ENCODE measurements at regions not wholly inside any gene's neighbourhood (a gene's known extent, or its start where the extent isn't known, plus 50 kb on each side); places are given as distances from the start of the nearest gene placed in this dataset.

GRCh38 chr9:13410566-13411031 is 131.1 kb upstream of the MPDZ start:
- Histone ChIP-seq H3K27me3 (ENCODE audit: control insufficient read depth in 1 of 2, insufficient read depth in 2 of 2, low read length in 2 of 2) (no peaks in the 10 kb centered on the region), H3K9me3 (ENCODE audit: control insufficient read depth in 1 of 2, low read length in 2 of 2) (no peaks in the 10 kb centered on the region), H3K36me3 (ENCODE audit: control insufficient read depth in 1 of 2, insufficient read depth in 2 of 2, low read length in 2 of 2) (no peaks in the 10 kb centered on the region), H3K9ac (ENCODE audit: low read depth in 1 of 2, low read length in 2 of 2) (no peak overlapping the region), H3K4me1 (ENCODE audit: control insufficient read depth in 1 of 2, insufficient read depth in 2 of 2, low read length in 2 of 2) (no peaks in the 10 kb centered on the region), H3K27ac (ENCODE audit: low read depth, low read length) (no peak overlapping the region), H3K4me3 (ENCODE audit: low read depth in 1 of 2, low read length in 2 of 2) (no peak overlapping the region)

GRCh38 chr9:13397661-13398060 is 118.2 kb upstream of the MPDZ start:
- Histone ChIP-seq H3K9me3 (ENCODE audit: control insufficient read depth in 1 of 2, low read length in 2 of 2) (no peaks in the 10 kb centered on the region), H3K27ac (ENCODE audit: low read depth, low read length) (no peak overlapping the region), H3K9ac (ENCODE audit: low read depth in 1 of 2, low read length in 2 of 2) (no peak overlapping the region), H3K27me3 (ENCODE audit: control insufficient read depth in 1 of 2, insufficient read depth in 2 of 2, low read length in 2 of 2) (no peaks in the 10 kb centered on the region), H3K4me1 (ENCODE audit: control insufficient read depth in 1 of 2, insufficient read depth in 2 of 2, low read length in 2 of 2) (no peaks in the 10 kb centered on the region), H3K4me3 (ENCODE audit: low read depth in 1 of 2, low read length in 2 of 2) (no peak overlapping the region), H3K36me3 (ENCODE audit: control insufficient read depth in 1 of 2, insufficient read depth in 2 of 2, low read length in 2 of 2) (no peaks in the 10 kb centered on the region)

GRCh38 chr9:13397220-13397619 is 117.7 kb upstream of the MPDZ start:
- no peaks in the 10 kb centered on the region for H3K9me3 ChIP-seq (ENCODE audit: control insufficient read depth in 1 of 2, low read length in 2 of 2)
- H3K27ac ChIP-seq (ENCODE audit: low read depth, low read length), result no peak overlapping the region
- no peak overlapping the region for H3K4me3 ChIP-seq (ENCODE audit: low read depth in 1 of 2, low read length in 2 of 2)

GRCh38 chr9:13396418-13396817 is 116.9 kb upstream of the MPDZ start:
- H3K4me1 ChIP-seq (ENCODE audit: control insufficient read depth in 1 of 2, insufficient read depth in 2 of 2, low read length in 2 of 2), result no peaks in the 10 kb centered on the region
- no peak overlapping the region for H3K9ac ChIP-seq (ENCODE audit: low read depth in 1 of 2, low read length in 2 of 2)
- H3K36me3 ChIP-seq (ENCODE audit: control insufficient read depth in 1 of 2, insufficient read depth in 2 of 2, low read length in 2 of 2), result no peaks in the 10 kb centered on the region
- no peaks in the 10 kb centered on the region for H3K27me3 ChIP-seq (ENCODE audit: control insufficient read depth in 1 of 2, insufficient read depth in 2 of 2, low read length in 2 of 2)
- H3K9me3 ChIP-seq (ENCODE audit: control insufficient read depth in 1 of 2, low read length in 2 of 2), result no peaks in the 10 kb centered on the region
- H3K27ac ChIP-seq (ENCODE audit: low read depth, low read length), result no peak overlapping the region
- no peak overlapping the region for H3K4me3 ChIP-seq (ENCODE audit: low read depth in 1 of 2, low read length in 2 of 2)

More at GRCh38 chr9:13397220-13397619, 117.7 kb upstream of the MPDZ start:
- H3K27me3 ChIP-seq (ENCODE audit: control insufficient read depth in 1 of 2, insufficient read depth in 2 of 2, low read length in 2 of 2), result no peaks in the 10 kb centered on the region
- no peak overlapping the region for H3K9ac ChIP-seq (ENCODE audit: low read depth in 1 of 2, low read length in 2 of 2)
- no peaks in the 10 kb centered on the region for H3K4me1 ChIP-seq (ENCODE audit: control insufficient read depth in 1 of 2, insufficient read depth in 2 of 2, low read length in 2 of 2)
- H3K36me3 ChIP-seq (ENCODE audit: control insufficient read depth in 1 of 2, insufficient read depth in 2 of 2, low read length in 2 of 2), result no peaks in the 10 kb centered on the region

DNA sequence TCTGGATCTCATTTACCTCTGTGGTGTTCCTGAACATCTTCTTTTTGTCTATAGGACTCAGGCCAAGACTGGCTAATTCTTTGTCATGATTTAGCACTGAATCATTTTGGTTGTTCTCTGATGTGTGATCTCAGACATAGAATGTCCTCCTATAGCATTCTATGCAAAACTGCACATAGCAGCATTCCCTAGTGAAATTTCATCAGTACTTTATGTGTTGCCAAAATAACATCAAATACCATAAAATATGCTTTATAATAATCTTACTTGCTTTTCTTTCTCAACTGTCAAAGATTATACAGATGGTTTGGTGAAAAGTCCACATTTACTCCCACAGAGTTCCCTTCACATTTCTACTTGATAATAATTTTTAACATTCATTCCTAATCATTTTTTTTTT is 115.7 kb upstream of the MPDZ start:
- no peak overlapping the region for H3K27ac ChIP-seq (ENCODE audit: low read depth, low read length)
- no peaks in the 10 kb centered on the region for H3K27me3 ChIP-seq (ENCODE audit: control insufficient read depth in 1 of 2, insufficient read depth in 2 of 2, low read length in 2 of 2)
- H3K4me1 ChIP-seq (ENCODE audit: control insufficient read depth in 1 of 2, insufficient read depth in 2 of 2, low read length in 2 of 2), result no peaks in the 10 kb centered on the region
- H3K36me3 ChIP-seq (ENCODE audit: control insufficient read depth in 1 of 2, insufficient read depth in 2 of 2, low read length in 2 of 2), result no peaks in the 10 kb centered on the region
- no peak overlapping the region for H3K4me3 ChIP-seq (ENCODE audit: low read depth in 1 of 2, low read length in 2 of 2)
- peaks cover 0 to 4% of the 10 kb centered on the region in 2 donors for H3K9me3 ChIP-seq (ENCODE audit: control insufficient read depth in 1 of 2, low read length in 2 of 2)
- H3K9ac ChIP-seq (ENCODE audit: low read depth in 1 of 2, low read length in 2 of 2), result no peak overlapping the region

DNA sequence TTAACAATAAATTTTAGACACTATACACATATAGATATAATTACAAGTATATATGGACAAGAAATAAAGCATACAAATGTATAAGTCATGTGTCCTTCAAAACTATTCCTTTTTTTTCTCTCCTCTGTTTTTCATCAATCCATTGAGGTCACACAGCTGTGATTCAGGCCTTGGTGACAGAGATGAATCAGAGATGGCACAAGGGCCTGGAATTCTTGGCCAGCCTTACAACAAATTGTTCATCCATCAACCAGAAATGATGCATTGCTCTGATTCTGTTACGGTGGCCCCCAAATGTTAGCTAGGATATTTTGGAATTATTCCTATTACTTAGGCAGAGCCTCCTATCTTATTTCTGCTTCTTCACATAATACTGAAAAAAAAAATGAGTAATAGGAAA is 108.7 kb upstream of the MPDZ start:
- Histone ChIP-seq H3K4me1 (ENCODE audit: control insufficient read depth in 1 of 2, insufficient read depth in 2 of 2, low read length in 2 of 2) (no peaks in the 10 kb centered on the region), H3K9me3 (ENCODE audit: control insufficient read depth in 1 of 2, low read length in 2 of 2) (peaks cover 3 to 4% of the 10 kb centered on the region in 2 donors), H3K4me3 (ENCODE audit: low read depth in 1 of 2, low read length in 2 of 2) (no peak overlapping the region), H3K9ac (ENCODE audit: low read depth in 1 of 2, low read length in 2 of 2) (no peak overlapping the region), H3K36me3 (ENCODE audit: control insufficient read depth in 1 of 2, insufficient read depth in 2 of 2, low read length in 2 of 2) (no peaks in the 10 kb centered on the region), H3K27me3 (ENCODE audit: control insufficient read depth in 1 of 2, insufficient read depth in 2 of 2, low read length in 2 of 2) (no peaks in the 10 kb centered on the region), H3K27ac (ENCODE audit: low read depth, low read length) (no peak overlapping the region)

DNA sequence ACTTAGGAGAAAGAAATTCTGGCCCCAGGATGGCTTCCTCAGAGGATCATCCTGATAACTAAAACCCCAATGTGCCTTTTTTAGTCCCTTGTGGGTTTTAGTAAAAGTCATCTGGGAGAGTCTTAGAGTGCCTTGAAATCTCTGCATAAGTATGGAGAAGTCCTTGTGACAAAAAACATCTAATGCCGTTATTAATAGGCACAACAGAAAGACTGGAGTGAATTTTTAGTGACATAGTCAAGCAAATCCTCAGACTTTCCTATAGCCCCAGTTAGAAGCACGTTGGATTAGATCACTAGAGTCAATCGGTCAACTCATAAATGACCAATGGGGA is 108.2 kb upstream of the MPDZ start:
- Histone ChIP-seq H3K27me3 (ENCODE audit: control insufficient read depth in 1 of 2, insufficient read depth in 2 of 2, low read length in 2 of 2) (no peaks in the 10 kb centered on the region), H3K9me3 (ENCODE audit: control insufficient read depth in 1 of 2, low read length in 2 of 2) (peaks cover 3 to 4% of the 10 kb centered on the region in 2 donors), H3K9ac (ENCODE audit: low read depth in 1 of 2, low read length in 2 of 2) (no peak overlapping the region), H3K27ac (ENCODE audit: low read depth, low read length) (no peak overlapping the region), H3K4me1 (ENCODE audit: control insufficient read depth in 1 of 2, insufficient read depth in 2 of 2, low read length in 2 of 2) (no peaks in the 10 kb centered on the region), H3K36me3 (ENCODE audit: control insufficient read depth in 1 of 2, insufficient read depth in 2 of 2, low read length in 2 of 2) (no peaks in the 10 kb centered on the region), H3K4me3 (ENCODE audit: low read depth in 1 of 2, low read length in 2 of 2) (no peak overlapping the region)

- Histone ChIP-seq H3K4me1 (ENCODE audit: control insufficient read depth in 1 of 2, insufficient read depth in 2 of 2, low read length in 2 of 2) (no peaks in the 10 kb centered on the region), H3K9me3 (ENCODE audit: control insufficient read depth in 1 of 2, low read length in 2 of 2) (peaks cover 3 to 4% of the 10 kb centered on the region in 2 donors), H3K36me3 (ENCODE audit: control insufficient read depth in 1 of 2, insufficient read depth in 2 of 2, low read length in 2 of 2) (no peaks in the 10 kb centered on the region), H3K27me3 (ENCODE audit: control insufficient read depth in 1 of 2, insufficient read depth in 2 of 2, low read length in 2 of 2) (no peaks in the 10 kb centered on the region), H3K27ac (ENCODE audit: low read depth, low read length) (no peak overlapping the region), H3K9ac (ENCODE audit: low read depth in 1 of 2, low read length in 2 of 2) (no peak overlapping the region), H3K4me3 (ENCODE audit: low read depth in 1 of 2, low read length in 2 of 2) (no peak overlapping the region)
Observed at GRCh38 chr9:13386935-13387733, 107.6 kb upstream of the MPDZ start.

DNA sequence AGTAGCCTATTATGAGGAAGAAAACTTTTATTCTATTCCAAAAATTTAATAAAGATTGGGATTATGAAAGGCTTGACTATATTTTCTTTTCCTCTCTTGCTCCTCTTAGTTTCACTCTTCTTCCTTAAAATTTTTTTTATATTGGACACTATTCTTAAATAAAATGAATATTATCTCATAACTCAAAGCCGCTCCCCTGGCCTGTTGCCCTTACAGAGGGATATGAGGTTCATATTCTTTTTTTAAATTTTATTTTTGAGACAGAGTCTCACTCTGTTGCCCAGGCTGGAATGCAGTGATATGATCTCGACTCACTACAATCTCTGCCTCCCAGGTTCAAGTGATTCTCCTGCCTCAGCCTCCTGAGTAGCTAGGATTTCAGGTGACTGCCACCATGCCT is 106.8 kb upstream of the MPDZ start:
- H3K36me3 ChIP-seq (ENCODE audit: control insufficient read depth in 1 of 2, insufficient read depth in 2 of 2, low read length in 2 of 2), result no peaks in the 10 kb centered on the region
- peaks cover 3 to 4% of the 10 kb centered on the region in 2 donors for H3K9me3 ChIP-seq (ENCODE audit: control insufficient read depth in 1 of 2, low read length in 2 of 2)
- no peaks in the 10 kb centered on the region for H3K27me3 ChIP-seq (ENCODE audit: control insufficient read depth in 1 of 2, insufficient read depth in 2 of 2, low read length in 2 of 2)
- H3K9ac ChIP-seq (ENCODE audit: low read depth in 1 of 2, low read length in 2 of 2), result no peak overlapping the region
- no peak overlapping the region for H3K4me3 ChIP-seq (ENCODE audit: low read depth in 1 of 2, low read length in 2 of 2)
- H3K4me1 ChIP-seq (ENCODE audit: control insufficient read depth in 1 of 2, insufficient read depth in 2 of 2, low read length in 2 of 2), result no peaks in the 10 kb centered on the region
- H3K27ac ChIP-seq (ENCODE audit: low read depth, low read length), result no peak overlapping the region

DNA sequence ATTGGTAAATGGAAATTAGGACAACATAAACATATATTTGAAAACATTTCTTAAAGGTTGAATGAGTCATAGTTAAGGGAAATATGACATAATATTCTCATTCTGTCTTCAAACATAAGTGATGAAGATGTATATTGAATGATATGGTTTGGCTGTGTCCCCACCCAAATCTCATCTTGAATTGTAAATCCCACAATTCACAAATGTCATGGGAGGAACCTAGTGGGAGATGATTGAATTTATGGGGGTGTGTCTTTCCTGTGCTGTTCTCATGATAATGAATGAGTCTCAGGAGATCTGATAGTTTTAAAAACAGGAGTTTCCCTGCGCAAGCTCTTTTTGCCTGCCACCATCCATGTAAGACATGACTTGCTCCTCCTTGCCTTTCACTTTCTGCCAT is 104.4 kb upstream of the MPDZ start:
- Histone ChIP-seq H3K4me1 (ENCODE audit: control insufficient read depth in 1 of 2, insufficient read depth in 2 of 2, low read length in 2 of 2) (no peaks in the 10 kb centered on the region), H3K27me3 (ENCODE audit: control insufficient read depth in 1 of 2, insufficient read depth in 2 of 2, low read length in 2 of 2) (no peaks in the 10 kb centered on the region), H3K9ac (ENCODE audit: low read depth in 1 of 2, low read length in 2 of 2) (no peak overlapping the region), H3K9me3 (ENCODE audit: control insufficient read depth in 1 of 2, low read length in 2 of 2) (peaks cover 0 to 3% of the 10 kb centered on the region in 2 donors), H3K4me3 (ENCODE audit: low read depth in 1 of 2, low read length in 2 of 2) (no peak overlapping the region), H3K36me3 (ENCODE audit: control insufficient read depth in 1 of 2, insufficient read depth in 2 of 2, low read length in 2 of 2) (no peaks in the 10 kb centered on the region), H3K27ac (ENCODE audit: low read depth, low read length) (no peak overlapping the region)

Data from duodenal mucosa (tissue), 2 donors.